OCI-LY7 (cell line): ENCODE measurements at regions not wholly inside any gene's neighbourhood (a gene's known extent, or its start where the extent isn't known, plus 50 kb on each side); places are given as distances from the start of the nearest gene placed in this dataset.

ENCODE experiments used
- BruUV-seq: library from RNA; stranded (reverse); fragments of 400-500 nt; replicated peaks from 2 replicates; lab custom pipeline; 2021; lab: Mats Ljungman, UMichigan
- CTCF ChIA-PET: fragments of 300-600 bp; sonication (Branson Sonifier 250); formaldehyde crosslinking; loops from one replicate; lab custom pipeline; 2022; ENCODE audit warnings: antibody characterized with exemption; ENCODE audit not compliant: unreplicated experiment; lab: Charles Lee
- POLR2A ChIA-PET: fragments of 300-600 bp; sonication (Branson Sonifier 250); formaldehyde crosslinking; loops from one replicate; lab custom pipeline; 2022; ENCODE audit warnings: antibody characterized with exemption; lab: Charles Lee
- DNase-seq: peaks from one replicate; pipeline ENCODE4 v3.0.0-alpha.2; 2015; ENCODE audit warnings: low spot score
- H2AFZ ChIP-seq: fragments of 200-600 bp; sonication (generic), shearing (Covaris generic); 2 replicates; pipeline ENCODE4 v1.6.1; 2014; ENCODE audit warnings: mild to moderate bottlenecking, antibody characterized with exemption, low read length, moderate library complexity
- H3K27ac ChIP-seq: fragments of 200-600 bp; sonication (generic); 2 replicates; pipeline ENCODE4 v1.5.1; 2014; ENCODE audit warnings: mixed run types, low read depth, mild to moderate bottlenecking, moderate library complexity, low read length, inconsistent platforms; ENCODE audit not compliant: poor library complexity, severe bottlenecking
- H3K36me3 ChIP-seq: fragments of 200-600 bp; sonication (generic); 2 replicates; pipeline ENCODE4 v1.6.1; 2014; ENCODE audit warnings: mild to moderate bottlenecking, antibody characterized with exemption, low read length, moderate library complexity, mixed read lengths; ENCODE audit not compliant: insufficient read depth
- H3K4me1 ChIP-seq: fragments of 200-600 bp; sonication (generic); 2 replicates; pipeline ENCODE4 v1.5.1; 2014; ENCODE audit warnings: mild to moderate bottlenecking, low read length; ENCODE audit not compliant: insufficient read depth, poor library complexity, severe bottlenecking
- H3K4me2 ChIP-seq: fragments of 200-600 bp; sonication (generic); 2 replicates; pipeline ENCODE4 v1.6.1; 2014; ENCODE audit warnings: mild to moderate bottlenecking, low read length
- H3K4me3 ChIP-seq: fragments of 200-600 bp; sonication (generic); 2 replicates; pipeline ENCODE4 v1.5.1; 2014; ENCODE audit warnings: mild to moderate bottlenecking, low read depth, low read length; ENCODE audit not compliant: poor library complexity, severe bottlenecking
- H3K79me2 ChIP-seq: fragments of 200-600 bp; sonication (generic); 2 replicates; pipeline ENCODE4 v1.6.1; 2016; ENCODE audit warnings: low read depth, mild to moderate bottlenecking, low read length, moderate library complexity, mixed read lengths; ENCODE audit not compliant: insufficient read depth
- H3K9me2 ChIP-seq: fragments of 200-600 bp; sonication (generic); 2 replicates; pipeline ENCODE4 v1.6.1; 2016; ENCODE audit warnings: mild to moderate bottlenecking, low read length, mixed read lengths; ENCODE audit not compliant: insufficient read depth
- H3K9me3 ChIP-seq: fragments of 200-600 bp; sonication (generic); 2 replicates; pipeline ENCODE4 v1.6.1; 2014; ENCODE audit warnings: mild to moderate bottlenecking, mixed run types, low read length, mixed read lengths
- H4K20me1 ChIP-seq: fragments of 200-600 bp; sonication (generic); 2 replicates; pipeline ENCODE4 v1.6.1; 2014; ENCODE audit warnings: mild to moderate bottlenecking, antibody characterized with exemption, low read length, moderate library complexity, mixed read lengths; ENCODE audit not compliant: insufficient read depth
- EZH2phosphoT487 ChIP-seq: fragments of 200-600 bp; sonication (generic); IDR thresholded peaks from 2 replicates; pipeline ENCODE4 v1.6.1; 2018; ENCODE audit warnings: low read depth, borderline replicate concordance, mild to moderate bottlenecking, mixed run types, antibody characterized with exemption, low read length, moderate library complexity, mixed read lengths
- intact Hi-C: fragments of 100-400 bp; cut with micrococcal nuclease; formaldehyde crosslinking; loops from one replicate; pipeline ENCODE4 v1.10.0; 2022; ENCODE audit not compliant: unreplicated experiment
- TF ChIP-seq, protein P1 (sequence below): fragments of 200-600 bp; sonication (generic); conservative IDR thresholded peaks from 2 replicates; pipeline ENCODE4 v1.5.1; 2014; ENCODE audit warnings: mild to moderate bottlenecking, antibody characterized with exemption, low read length, moderate library complexity, mixed read lengths

DNA sequence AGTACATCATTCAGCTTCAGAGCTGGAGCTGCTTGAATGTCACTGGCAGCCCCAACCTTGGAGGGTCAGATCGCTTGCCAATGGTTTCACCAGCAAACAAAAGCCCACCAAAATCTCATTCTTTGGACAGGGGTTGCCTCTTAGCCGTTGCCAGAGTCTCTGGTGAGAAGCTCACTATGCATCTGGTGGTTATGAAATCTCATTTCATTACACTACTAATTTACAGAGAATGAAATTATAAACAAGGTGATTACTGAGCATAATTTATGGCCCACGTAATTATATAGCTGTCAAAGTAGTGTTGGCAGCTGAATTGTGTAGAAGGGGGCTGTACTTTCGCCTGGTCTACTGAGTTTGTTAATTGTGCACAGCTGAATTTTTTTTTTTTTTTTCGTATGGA lies 688.9 kb upstream of the KIF2B start:
- Histone ChIP-seq H3K4me1 (no peaks in the 10 kb centered on the region), H3K79me2 (no peaks in the 10 kb centered on the region), H3K27ac (no peak overlapping the region), H4K20me1 (no peaks in the 10 kb centered on the region), H3K4me2 (no peak overlapping the region), H2AFZ (no peak overlapping the region), H3K9me2 (no peaks in the 10 kb centered on the region), H3K9me3 (no peaks in the 10 kb centered on the region), H3K4me3 (no peak overlapping the region), H3K36me3 (no peaks in the 10 kb centered on the region)
- BruUV-seq = no TSS peak
- intact Hi-C loops = no loop called here
- CTCF ChIA-PET = no interaction called here
- POLR2A ChIA-PET = interaction anchor here (0.7 kb wide), 1 partner anchor 1391 kb away, joined by 5 read pairs; no protein-coding TSS in a partner anchor
- TF ChIP-seq EZH2phosphoT487 = no peak
- TF ChIP-seq, protein P1, sequence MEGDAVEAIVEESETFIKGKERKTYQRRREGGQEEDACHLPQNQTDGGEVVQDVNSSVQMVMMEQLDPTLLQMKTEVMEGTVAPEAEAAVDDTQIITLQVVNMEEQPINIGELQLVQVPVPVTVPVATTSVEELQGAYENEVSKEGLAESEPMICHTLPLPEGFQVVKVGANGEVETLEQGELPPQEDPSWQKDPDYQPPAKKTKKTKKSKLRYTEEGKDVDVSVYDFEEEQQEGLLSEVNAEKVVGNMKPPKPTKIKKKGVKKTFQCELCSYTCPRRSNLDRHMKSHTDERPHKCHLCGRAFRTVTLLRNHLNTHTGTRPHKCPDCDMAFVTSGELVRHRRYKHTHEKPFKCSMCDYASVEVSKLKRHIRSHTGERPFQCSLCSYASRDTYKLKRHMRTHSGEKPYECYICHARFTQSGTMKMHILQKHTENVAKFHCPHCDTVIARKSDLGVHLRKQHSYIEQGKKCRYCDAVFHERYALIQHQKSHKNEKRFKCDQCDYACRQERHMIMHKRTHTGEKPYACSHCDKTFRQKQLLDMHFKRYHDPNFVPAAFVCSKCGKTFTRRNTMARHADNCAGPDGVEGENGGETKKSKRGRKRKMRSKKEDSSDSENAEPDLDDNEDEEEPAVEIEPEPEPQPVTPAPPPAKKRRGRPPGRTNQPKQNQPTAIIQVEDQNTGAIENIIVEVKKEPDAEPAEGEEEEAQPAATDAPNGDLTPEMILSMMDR = no peak
- no peak for DNase-seq

DNA sequence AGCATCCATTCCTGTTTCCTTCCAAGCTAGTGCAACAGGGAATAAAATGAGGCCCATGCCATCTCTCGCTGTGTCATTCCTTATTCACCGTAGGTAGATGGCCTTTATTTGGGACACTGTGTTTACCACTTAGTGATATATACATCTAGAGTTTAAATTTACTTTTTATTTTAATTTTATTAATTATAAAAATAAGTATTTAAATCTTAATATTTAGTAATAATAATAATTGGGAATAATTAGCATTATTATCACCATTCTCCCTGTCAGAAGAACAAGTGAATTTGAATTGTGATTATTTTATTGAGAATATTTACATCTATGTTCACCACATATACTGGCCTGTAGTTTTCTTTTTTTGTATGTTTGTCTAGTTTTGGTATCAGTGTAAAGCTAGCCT lies 692.9 kb upstream of the KIF2B start:
- ChIA-PET POLR2A (no interaction called here), CTCF (no interaction called here)
- no peaks in the 10 kb centered on the region for H3K9me2 ChIP-seq
- H3K4me2 ChIP-seq = no peak overlapping the region
- DNase-seq = no peak
- no peak overlapping the region for H3K27ac ChIP-seq
- no peaks in the 10 kb centered on the region for H3K79me2 ChIP-seq
- H3K9me3 ChIP-seq = no peaks in the 10 kb centered on the region
- no peaks in the 10 kb centered on the region for H3K4me1 ChIP-seq
- no peak overlapping the region for H2AFZ ChIP-seq
- intact Hi-C loops = no loop called here
- no peaks in the 10 kb centered on the region for H3K36me3 ChIP-seq
- TF ChIP-seq EZH2phosphoT487 = no peak
- TF ChIP-seq, protein P1 = no peak
- BruUV-seq = no TSS peak
- no peak overlapping the region for H3K4me3 ChIP-seq
- H4K20me1 ChIP-seq = no peaks in the 10 kb centered on the region

DNA sequence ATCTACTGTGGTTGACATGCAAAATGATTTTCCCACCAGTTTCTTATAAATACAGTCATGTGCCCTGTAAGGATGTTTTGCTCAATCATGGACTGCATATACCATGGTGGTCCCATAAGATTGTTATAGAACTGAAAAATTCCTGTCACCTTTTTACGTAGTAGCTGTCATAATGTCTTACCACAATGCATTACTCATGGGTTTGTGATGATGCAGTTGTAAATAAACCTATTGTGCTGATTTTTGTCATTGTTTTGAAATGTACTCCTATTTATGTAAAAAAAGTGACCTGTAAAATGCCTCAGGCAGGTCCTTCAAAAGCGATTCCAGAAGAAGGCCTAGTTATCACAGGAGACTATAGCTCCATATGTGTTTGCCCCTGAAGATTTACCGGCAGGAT lies 695.4 kb upstream of the KIF2B start:
- Histone ChIP-seq H3K4me2 (no peak overlapping the region), H2AFZ (no peak overlapping the region), H3K4me3 (no peak overlapping the region), H4K20me1 (no peaks in the 10 kb centered on the region), H3K9me2 (no peaks in the 10 kb centered on the region), H3K4me1 (no peaks in the 10 kb centered on the region), H3K79me2 (no peaks in the 10 kb centered on the region), H3K36me3 (no peaks in the 10 kb centered on the region), H3K9me3 (no peaks in the 10 kb centered on the region), H3K27ac (no peak overlapping the region)
- TF ChIP-seq EZH2phosphoT487 = no peak
- TF ChIP-seq, protein P1 = no peak
- CTCF ChIA-PET = no interaction called here
- BruUV-seq = no TSS peak
- POLR2A ChIA-PET = interaction anchor here (0.7 kb wide), 1 partner anchor 50 kb away, joined by 3 read pairs; no protein-coding TSS in a partner anchor
- DNase-seq = no peak
- intact Hi-C loops = no loop called here
